Activated naive CD4-positive, alpha-beta T cell treated with anti-CD3 and anti-CD28 coated beads for 36 hours (primary cell): ENCODE measurements at regions not wholly inside any gene's neighbourhood (a gene's known extent, or its start where the extent isn't known, plus 50 kb on each side); places are given as distances from the start of the nearest gene placed in this dataset.

ENCODE experiments used
- CTCF ChIA-PET: fragments of 350-600 bp; sonication (Branson Sonifier 250); formaldehyde crosslinking; loops from one replicate; lab custom pipeline; 2021; ENCODE audit warnings: antibody characterized with exemption; lab: Charles Lee
- DNase-seq: peaks from one replicate; pipeline ENCODE4 v3.0.0-alpha.2; 2020
- H3K27ac Mint-ChIP-seq: one replicate; pipeline ENCODE4 v1.8.0; 2021; ENCODE audit warnings: mild to moderate bottlenecking, mixed read lengths
- H3K27me3 Mint-ChIP-seq: one replicate; pipeline ENCODE4 v1.8.0; 2021; ENCODE audit warnings: low read depth, mixed read lengths
- H3K36me3 Mint-ChIP-seq: one replicate; pipeline ENCODE4 v1.8.0; 2021; ENCODE audit warnings: low read depth, mixed read lengths
- H3K4me1 Mint-ChIP-seq: one replicate; pipeline ENCODE4 v1.8.0; 2021; ENCODE audit warnings: low read depth, mixed read lengths
- H3K4me3 Mint-ChIP-seq: one replicate; pipeline ENCODE4 v1.8.0; 2021; ENCODE audit warnings: mild to moderate bottlenecking, moderate library complexity, mixed read lengths
- H3K9me3 Mint-ChIP-seq: one replicate; pipeline ENCODE4 v1.8.0; 2021; ENCODE audit warnings: mixed read lengths
- intact Hi-C: fragments of 100-400 bp; cut with micrococcal nuclease; formaldehyde crosslinking; loops from one replicate; pipeline ENCODE4 v1.15.1; 2023

- intact Hi-C loops, result no loop called here
- H3K27ac Mint-ChIP-seq, result no peak overlapping the region
These were observed 215.0 kb downstream of the MAD2L1 start for GRCh38 chr4:119851649-119852048.

GRCh38 chr4:119841361-119841760 is 212.8 kb upstream of the PDE5A start:
- no peak for DNase-seq
- Mint-ChIP-seq H3K27me3 (no peaks in the 10 kb centered on the region), H3K4me1 (no peaks in the 10 kb centered on the region), H3K9me3 (peaks cover 3% of the 10 kb centered on the region), H3K27ac (no peak overlapping the region), H3K4me3 (no peak overlapping the region), H3K36me3 (no peaks in the 10 kb centered on the region)
- intact Hi-C loops, result no loop called here
- CTCF ChIA-PET, result no interaction called here

More at GRCh38 chr4:119851649-119852048, 215.0 kb downstream of the MAD2L1 start:
- Mint-ChIP-seq H3K4me3 (no peak overlapping the region), H3K36me3 (no peaks in the 10 kb centered on the region), H3K27me3 (peaks cover 2% of the 10 kb centered on the region), H3K9me3 (no peaks in the 10 kb centered on the region), H3K4me1 (no peaks in the 10 kb centered on the region)
- CTCF ChIA-PET, result no interaction called here
- DNase-seq, result no peak

- Mint-ChIP-seq H3K27me3 (no peaks in the 10 kb centered on the region), H3K36me3 (no peaks in the 10 kb centered on the region), H3K9me3 (peaks cover 1% of the 10 kb centered on the region), H3K4me3 (no peak overlapping the region), H3K27ac (no peak overlapping the region), H3K4me1 (no peaks in the 10 kb centered on the region)
- intact Hi-C loops, result no loop called here
- CTCF ChIA-PET, result interaction anchor here (0.7 kb wide), 1 partner anchor 599 kb away, joined by 3 read pairs; no protein-coding TSS in a partner anchor
- DNase-seq, result no peak
These were observed 207.0 kb upstream of the PDE5A start for GRCh38 chr4:119835613-119835910.

- peaks cover 1% of the 10 kb centered on the region for H3K9me3 Mint-ChIP-seq
- intact Hi-C loops, result no loop called here
- no peak for DNase-seq
- H3K4me3 Mint-ChIP-seq, result no peak overlapping the region
- CTCF ChIA-PET, result interaction anchor here (0.7 kb wide), 1 partner anchor 599 kb away, joined by 3 read pairs; no protein-coding TSS in a partner anchor
- H3K36me3 Mint-ChIP-seq, result no peaks in the 10 kb centered on the region
- H3K27ac Mint-ChIP-seq, result no peak overlapping the region
- no peaks in the 10 kb centered on the region for H3K4me1 Mint-ChIP-seq
- no peaks in the 10 kb centered on the region for H3K27me3 Mint-ChIP-seq
These were observed 206.5 kb upstream of the PDE5A start for GRCh38 chr4:119834906-119835612.

GRCh38 chr4:119833611-119834010 is 205.0 kb upstream of the PDE5A start:
- no peak overlapping the region for H3K27ac Mint-ChIP-seq
- DNase-seq, result no peak
- H3K4me1 Mint-ChIP-seq, result no peaks in the 10 kb centered on the region
- peaks cover 1% of the 10 kb centered on the region for H3K9me3 Mint-ChIP-seq
- no peaks in the 10 kb centered on the region for H3K27me3 Mint-ChIP-seq
- no peaks in the 10 kb centered on the region for H3K36me3 Mint-ChIP-seq
- H3K4me3 Mint-ChIP-seq, result no peak overlapping the region
- CTCF ChIA-PET, result interaction anchor here (0.6 kb wide), 1 partner anchor 10 kb away, joined by 4 read pairs; no protein-coding TSS in a partner anchor
- intact Hi-C loops, result no loop called here

DNA sequence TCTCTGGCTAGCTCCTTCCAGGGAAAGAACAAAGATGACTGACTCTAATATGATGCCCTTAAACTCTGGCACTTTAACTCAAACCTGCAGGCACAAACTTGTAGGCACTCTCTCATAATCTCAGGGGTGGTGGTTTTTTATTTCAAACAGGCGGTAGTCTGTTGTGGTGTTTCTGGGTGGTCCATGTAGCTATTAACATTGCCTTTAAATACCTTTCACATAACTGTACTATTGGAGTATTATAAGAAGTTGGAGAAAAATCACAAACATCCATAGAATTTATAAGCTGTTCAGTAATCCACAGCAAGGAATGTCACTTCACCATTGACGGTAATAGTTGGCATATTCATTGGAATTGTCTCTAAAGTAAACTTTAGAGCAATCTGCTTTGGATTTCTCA is 204.2 kb upstream of the PDE5A start:
- CTCF ChIA-PET, result no interaction called here
- intact Hi-C loops, result no loop called here
- H3K4me3 Mint-ChIP-seq, result no peak overlapping the region
- H3K27ac Mint-ChIP-seq, result no peak overlapping the region
- H3K27me3 Mint-ChIP-seq, result no peaks in the 10 kb centered on the region
- H3K36me3 Mint-ChIP-seq, result no peaks in the 10 kb centered on the region
- H3K9me3 Mint-ChIP-seq, result peaks cover 2% of the 10 kb centered on the region
- H3K4me1 Mint-ChIP-seq, result no peaks in the 10 kb centered on the region
- no peak for DNase-seq

DNA sequence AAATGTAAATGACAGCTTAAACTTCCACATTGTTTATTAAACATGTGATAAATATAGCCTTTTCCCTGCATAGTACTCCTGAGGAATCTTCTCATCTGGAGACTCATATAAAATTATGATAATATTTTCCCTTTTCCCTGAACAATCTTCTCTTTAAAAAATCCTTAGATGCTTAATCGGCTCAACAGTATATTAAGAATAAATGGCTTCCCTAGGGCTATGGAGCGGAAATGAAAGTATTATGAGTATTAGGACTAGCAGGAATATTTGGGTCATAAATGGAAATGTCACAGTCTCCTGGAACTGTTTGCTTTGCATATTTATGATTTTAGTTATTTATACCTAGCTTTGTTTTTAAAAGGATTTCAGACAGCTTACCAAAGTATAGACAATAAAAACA is 200.7 kb upstream of the PDE5A start:
- Mint-ChIP-seq H3K9me3 (peaks cover 3% of the 10 kb centered on the region), H3K4me3 (no peak overlapping the region), H3K36me3 (no peaks in the 10 kb centered on the region), H3K4me1 (no peaks in the 10 kb centered on the region), H3K27ac (no peak overlapping the region), H3K27me3 (no peaks in the 10 kb centered on the region)
- intact Hi-C loops, result no loop called here
- CTCF ChIA-PET, result no interaction called here
- no peak for DNase-seq

GRCh38 chr4:119825696-119826095 is 197.1 kb upstream of the PDE5A start:
- peaks cover 3% of the 10 kb centered on the region for H3K27me3 Mint-ChIP-seq
- CTCF ChIA-PET, result no interaction called here
- no peaks in the 10 kb centered on the region for H3K36me3 Mint-ChIP-seq
- intact Hi-C loops, result no loop called here
- no peak overlapping the region for H3K27ac Mint-ChIP-seq
- no peaks in the 10 kb centered on the region for H3K4me1 Mint-ChIP-seq
- DNase-seq, result no peak
- H3K4me3 Mint-ChIP-seq, result no peak overlapping the region
- peaks cover 3% of the 10 kb centered on the region for H3K9me3 Mint-ChIP-seq

GRCh38 chr4:119823891-119824290 is 195.3 kb upstream of the PDE5A start:
- no peak for DNase-seq
- intact Hi-C loops, result no loop called here
- Mint-ChIP-seq H3K27me3 (peaks cover 3% of the 10 kb centered on the region), H3K4me1 (no peaks in the 10 kb centered on the region), H3K36me3 (no peaks in the 10 kb centered on the region), H3K4me3 (no peak overlapping the region), H3K9me3 (peaks cover 3% of the 10 kb centered on the region), H3K27ac (no peak overlapping the region)
- CTCF ChIA-PET, result interaction anchor here (0.6 kb wide), 1 partner anchor 10 kb away, joined by 4 read pairs; no protein-coding TSS in a partner anchor

DNA sequence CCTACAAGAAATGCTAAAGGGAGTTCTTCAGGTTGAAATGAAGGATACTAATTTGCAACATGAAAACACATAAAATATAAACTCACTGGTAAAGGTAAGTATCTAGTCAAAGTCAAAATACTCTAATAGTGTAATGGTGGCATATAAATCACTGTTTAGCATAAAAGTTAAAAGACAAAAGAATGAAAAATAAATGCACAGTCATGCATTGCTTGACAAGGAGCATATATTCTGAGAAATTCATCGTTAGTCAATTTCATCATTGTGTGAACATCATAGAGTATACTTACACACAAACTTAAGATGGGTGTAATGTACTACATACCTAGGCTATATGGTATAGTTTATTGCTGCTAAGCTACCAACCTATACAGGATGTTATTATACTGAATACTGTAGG is 194.4 kb upstream of the PDE5A start:
- Mint-ChIP-seq H3K9me3 (peaks cover 3% of the 10 kb centered on the region), H3K36me3 (no peaks in the 10 kb centered on the region), H3K27ac (no peak overlapping the region), H3K4me3 (no peak overlapping the region), H3K4me1 (no peaks in the 10 kb centered on the region), H3K27me3 (peaks cover 7% of the 10 kb centered on the region)
- no peak for DNase-seq
- CTCF ChIA-PET, result no interaction called here
- intact Hi-C loops, result no loop called here

- Mint-ChIP-seq H3K27ac (no peak overlapping the region), H3K27me3 (peaks cover 3% of the 10 kb centered on the region), H3K4me3 (no peak overlapping the region), H3K36me3 (no peaks in the 10 kb centered on the region), H3K4me1 (no peaks in the 10 kb centered on the region), H3K9me3 (peaks cover 5% of the 10 kb centered on the region)
- no peak for DNase-seq
- CTCF ChIA-PET, result no interaction called here
- intact Hi-C loops, result no loop called here
These were observed 187.9 kb upstream of the PDE5A start for GRCh38 chr4:119816473-119816872.

GRCh38 chr4:119810001-119810400 is 181.4 kb upstream of the PDE5A start:
- Mint-ChIP-seq H3K9me3 (peaks cover 5% of the 10 kb centered on the region), H3K4me3 (no peak overlapping the region), H3K4me1 (no peaks in the 10 kb centered on the region), H3K36me3 (no peaks in the 10 kb centered on the region), H3K27ac (no peak overlapping the region), H3K27me3 (peaks cover 7% of the 10 kb centered on the region)
- CTCF ChIA-PET, result no interaction called here
- DNase-seq, result no peak
- intact Hi-C loops, result no loop called here

GRCh38 chr4:119804404-119804803 is 175.8 kb upstream of the PDE5A start:
- CTCF ChIA-PET, result no interaction called here
- DNase-seq, result no peak
- intact Hi-C loops, result no loop called here
- Mint-ChIP-seq H3K27me3 (peaks cover 14% of the 10 kb centered on the region), H3K27ac (no peak overlapping the region), H3K4me1 (no peaks in the 10 kb centered on the region), H3K36me3 (no peaks in the 10 kb centered on the region), H3K4me3 (no peak overlapping the region), H3K9me3 (no peaks in the 10 kb centered on the region)
